DOHH2 (cell line): ENCODE measurements at regions not wholly inside any gene's neighbourhood (a gene's known extent, or its start where the extent isn't known, plus 50 kb on each side); places are given as distances from the start of the nearest gene placed in this dataset.

Experiments
- EZH2phosphoT487 ChIP-seq: fragments of 200-600 bp; sonication (generic); IDR thresholded peaks from 2 replicates; pipeline ENCODE4 v1.6.1; 2017; ENCODE audit warnings: borderline replicate concordance, mild to moderate bottlenecking, antibody characterized with exemption, low read length, moderate library complexity, mixed read lengths
- TF ChIP-seq, protein P1 (sequence below): fragments of 200-600 bp; sonication (generic); IDR thresholded peaks from one replicate; pipeline ENCODE4 v1.5.1; 2014; ENCODE audit warnings: antibody characterized with exemption, mild to moderate bottlenecking, low read depth, low read length; ENCODE audit not compliant: poor library complexity, severe bottlenecking

DNA sequence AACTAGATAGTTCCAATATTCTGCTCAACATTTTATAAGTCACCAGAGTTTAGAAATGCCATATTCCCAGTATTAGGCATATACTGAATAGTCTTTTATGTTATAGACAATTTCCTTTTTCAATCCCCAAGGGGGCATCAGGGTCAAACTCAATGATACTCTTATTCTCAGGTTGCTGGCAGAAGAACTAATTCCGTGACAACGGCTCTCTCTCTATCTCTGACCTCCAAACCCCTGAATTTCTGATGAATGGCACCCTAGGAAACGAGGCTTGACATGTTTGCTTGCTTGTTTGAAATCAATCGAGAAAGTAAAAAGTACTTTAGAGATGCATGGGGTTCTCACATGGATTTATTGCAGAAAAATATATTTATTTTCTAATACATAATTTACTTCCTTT, 160.1 kb downstream of the CASP12 start:
- TF ChIP-seq, protein P1, sequence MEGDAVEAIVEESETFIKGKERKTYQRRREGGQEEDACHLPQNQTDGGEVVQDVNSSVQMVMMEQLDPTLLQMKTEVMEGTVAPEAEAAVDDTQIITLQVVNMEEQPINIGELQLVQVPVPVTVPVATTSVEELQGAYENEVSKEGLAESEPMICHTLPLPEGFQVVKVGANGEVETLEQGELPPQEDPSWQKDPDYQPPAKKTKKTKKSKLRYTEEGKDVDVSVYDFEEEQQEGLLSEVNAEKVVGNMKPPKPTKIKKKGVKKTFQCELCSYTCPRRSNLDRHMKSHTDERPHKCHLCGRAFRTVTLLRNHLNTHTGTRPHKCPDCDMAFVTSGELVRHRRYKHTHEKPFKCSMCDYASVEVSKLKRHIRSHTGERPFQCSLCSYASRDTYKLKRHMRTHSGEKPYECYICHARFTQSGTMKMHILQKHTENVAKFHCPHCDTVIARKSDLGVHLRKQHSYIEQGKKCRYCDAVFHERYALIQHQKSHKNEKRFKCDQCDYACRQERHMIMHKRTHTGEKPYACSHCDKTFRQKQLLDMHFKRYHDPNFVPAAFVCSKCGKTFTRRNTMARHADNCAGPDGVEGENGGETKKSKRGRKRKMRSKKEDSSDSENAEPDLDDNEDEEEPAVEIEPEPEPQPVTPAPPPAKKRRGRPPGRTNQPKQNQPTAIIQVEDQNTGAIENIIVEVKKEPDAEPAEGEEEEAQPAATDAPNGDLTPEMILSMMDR, result no peak
- TF ChIP-seq EZH2phosphoT487, result no peak
